BLaER1 (cell line): ENCODE measurements at regions not wholly inside any gene's neighbourhood (a gene's known extent, or its start where the extent isn't known, plus 50 kb on each side); places are given as distances from the start of the nearest gene placed in this dataset.

Experiments used
- H3K27ac ChIP-seq: shearing (Covaris generic); formaldehyde crosslinking; 2 replicates; pipeline ENCODE4 v1.8.1; 2022
- H3K27me3 ChIP-seq: shearing (Covaris generic); formaldehyde crosslinking; 2 replicates; pipeline ENCODE4 v1.8.1; 2022
- H3K36me3 ChIP-seq: shearing (Covaris generic); formaldehyde crosslinking; 2 replicates; pipeline ENCODE4 v1.8.1; 2022
- H3K4me1 ChIP-seq: shearing (Covaris generic); formaldehyde crosslinking; 2 replicates; pipeline ENCODE4 v1.8.1; 2022
- H3K4me2 ChIP-seq: shearing (Covaris generic); formaldehyde crosslinking; 2 replicates; pipeline ENCODE4 v1.8.1; 2022
- H3K4me3 ChIP-seq: shearing (Covaris generic); formaldehyde crosslinking; 2 replicates; pipeline ENCODE4 v1.8.1; 2022
- H3K9ac ChIP-seq: shearing (Covaris generic); formaldehyde crosslinking; 2 replicates; pipeline ENCODE4 v1.8.1; 2022
- H3K9me3 ChIP-seq: shearing (Covaris generic); formaldehyde crosslinking; 2 replicates; pipeline ENCODE4 v1.8.1; 2022
- H4K20me1 ChIP-seq: shearing (Covaris generic); formaldehyde crosslinking; 2 replicates; pipeline ENCODE4 v1.8.1; 2022
- Cebpa-rat ChIP-seq: shearing (Covaris generic); IDR thresholded peaks from 2 replicates; pipeline ENCODE4 v1.8.1; 2022

- Histone ChIP-seq H3K27me3 (no peaks in the 10 kb centered on the region), H3K4me3 (no peak overlapping the region), H3K4me2 (no peak overlapping the region), H3K9me3 (no peaks in the 10 kb centered on the region), H4K20me1 (no peaks in the 10 kb centered on the region), H3K27ac (no peak overlapping the region), H3K4me1 (no peaks in the 10 kb centered on the region), H3K9ac (no peak overlapping the region), H3K36me3 (no peaks in the 10 kb centered on the region)
- TF ChIP-seq Cebpa-rat: no peak
These were observed 489.6 kb downstream of the KLF5 start for GRCh38 chr13:73548449-73548848.

- no peaks in the 10 kb centered on the region for H3K36me3 ChIP-seq
- TF ChIP-seq Cebpa-rat: no peak
- no peak overlapping the region for H3K9ac ChIP-seq
- no peak overlapping the region for H3K4me2 ChIP-seq
- no peaks in the 10 kb centered on the region for H3K27me3 ChIP-seq
- H3K4me3 ChIP-seq: no peak overlapping the region
- H3K27ac ChIP-seq: no peak overlapping the region
- no peaks in the 10 kb centered on the region for H4K20me1 ChIP-seq
- no peaks in the 10 kb centered on the region for H3K9me3 ChIP-seq
- H3K4me1 ChIP-seq: no peaks in the 10 kb centered on the region
These were observed 488.4 kb downstream of the KLF5 start for GRCh38 chr13:73547239-73547638.

- Histone ChIP-seq H3K27ac (no peak overlapping the region), H3K36me3 (no peaks in the 10 kb centered on the region)
- no peak for TF ChIP-seq Cebpa-rat
These were observed 485.4 kb downstream of the KLF5 start for GRCh38 chr13:73544175-73544574.

GRCh38 chr13:73542446-73542845, 483.6 kb downstream of the KLF5 start:
- H3K4me1 ChIP-seq: no peaks in the 10 kb centered on the region
- H3K4me3 ChIP-seq: no peak overlapping the region
- no peak for TF ChIP-seq Cebpa-rat
- no peaks in the 10 kb centered on the region for H3K9me3 ChIP-seq
- H3K27me3 ChIP-seq: no peaks in the 10 kb centered on the region
- H3K27ac ChIP-seq: no peak overlapping the region
- H3K9ac ChIP-seq: no peak overlapping the region
- no peaks in the 10 kb centered on the region for H3K36me3 ChIP-seq
- no peak overlapping the region for H3K4me2 ChIP-seq
- no peaks in the 10 kb centered on the region for H4K20me1 ChIP-seq

More at GRCh38 chr13:73544175-73544574, 485.4 kb downstream of the KLF5 start:
- no peak overlapping the region for H3K4me3 ChIP-seq
- H3K4me1 ChIP-seq: no peaks in the 10 kb centered on the region
- no peaks in the 10 kb centered on the region for H3K9me3 ChIP-seq
- H3K27me3 ChIP-seq: no peaks in the 10 kb centered on the region
- no peak overlapping the region for H3K4me2 ChIP-seq
- no peak overlapping the region for H3K9ac ChIP-seq
- H4K20me1 ChIP-seq: no peaks in the 10 kb centered on the region

- H3K27ac ChIP-seq: no peak overlapping the region
- H3K4me1 ChIP-seq: no peaks in the 10 kb centered on the region
- no peaks in the 10 kb centered on the region for H3K27me3 ChIP-seq
- H3K4me2 ChIP-seq: no peak overlapping the region
- H4K20me1 ChIP-seq: no peaks in the 10 kb centered on the region
- H3K9ac ChIP-seq: no peak overlapping the region
- H3K4me3 ChIP-seq: no peak overlapping the region
- no peaks in the 10 kb centered on the region for H3K36me3 ChIP-seq
- no peak for TF ChIP-seq Cebpa-rat
- H3K9me3 ChIP-seq: no peaks in the 10 kb centered on the region
These were observed 478.1 kb downstream of the KLF5 start for GRCh38 chr13:73536865-73537264.

- Histone ChIP-seq H3K4me3 (no peak overlapping the region), H3K36me3 (no peaks in the 10 kb centered on the region), H3K27me3 (no peaks in the 10 kb centered on the region), H4K20me1 (no peaks in the 10 kb centered on the region), H3K4me2 (no peak overlapping the region), H3K27ac (no peak overlapping the region), H3K4me1 (no peaks in the 10 kb centered on the region), H3K9ac (no peak overlapping the region), H3K9me3 (no peaks in the 10 kb centered on the region)
- no peak for TF ChIP-seq Cebpa-rat
These were observed 476.5 kb downstream of the KLF5 start for GRCh38 chr13:73535341-73535740.

- no peak overlapping the region for H3K4me2 ChIP-seq
- no peaks in the 10 kb centered on the region for H3K4me1 ChIP-seq
- H3K27me3 ChIP-seq: no peaks in the 10 kb centered on the region
- H3K27ac ChIP-seq: no peak overlapping the region
- no peaks in the 10 kb centered on the region for H3K36me3 ChIP-seq
- H3K4me3 ChIP-seq: no peak overlapping the region
- TF ChIP-seq Cebpa-rat: no peak
- H3K9ac ChIP-seq: no peak overlapping the region
- H4K20me1 ChIP-seq: no peaks in the 10 kb centered on the region
- no peaks in the 10 kb centered on the region for H3K9me3 ChIP-seq
These were observed 474.2 kb downstream of the KLF5 start for GRCh38 chr13:73532987-73533510.

- no peaks in the 10 kb centered on the region for H3K9me3 ChIP-seq
- no peak for TF ChIP-seq Cebpa-rat
- no peak overlapping the region for H3K9ac ChIP-seq
- H3K36me3 ChIP-seq: no peaks in the 10 kb centered on the region
- H3K4me2 ChIP-seq: no peak overlapping the region
- H4K20me1 ChIP-seq: no peaks in the 10 kb centered on the region
- H3K27me3 ChIP-seq: no peaks in the 10 kb centered on the region
- H3K27ac ChIP-seq: no peak overlapping the region
- no peak overlapping the region for H3K4me3 ChIP-seq
- no peaks in the 10 kb centered on the region for H3K4me1 ChIP-seq
These were observed 473.8 kb downstream of the KLF5 start for GRCh38 chr13:73532582-73532981.

GRCh38 chr13:73531014-73531413, 472.2 kb downstream of the KLF5 start:
- no peak for TF ChIP-seq Cebpa-rat
- no peaks in the 10 kb centered on the region for H3K4me1 ChIP-seq
- H3K4me2 ChIP-seq: no peak overlapping the region
- H4K20me1 ChIP-seq: no peaks in the 10 kb centered on the region
- no peaks in the 10 kb centered on the region for H3K9me3 ChIP-seq
- no peaks in the 10 kb centered on the region for H3K27me3 ChIP-seq
- H3K36me3 ChIP-seq: no peaks in the 10 kb centered on the region
- no peak overlapping the region for H3K9ac ChIP-seq
- no peak overlapping the region for H3K4me3 ChIP-seq
- no peak overlapping the region for H3K27ac ChIP-seq

GRCh38 chr13:73522937-73523336, 464.1 kb downstream of the KLF5 start:
- Histone ChIP-seq H3K4me2 (no peak overlapping the region), H3K36me3 (no peaks in the 10 kb centered on the region), H3K4me1 (no peaks in the 10 kb centered on the region), H3K9me3 (no peaks in the 10 kb centered on the region), H3K4me3 (no peak overlapping the region), H3K27me3 (no peaks in the 10 kb centered on the region), H4K20me1 (no peaks in the 10 kb centered on the region), H3K27ac (no peak overlapping the region), H3K9ac (no peak overlapping the region)
- TF ChIP-seq Cebpa-rat: no peak

GRCh38 chr13:73521985-73522524, 463.2 kb downstream of the KLF5 start:
- H3K4me3 ChIP-seq: no peak overlapping the region
- no peaks in the 10 kb centered on the region for H3K4me1 ChIP-seq
- H3K27ac ChIP-seq: no peak overlapping the region
- H3K4me2 ChIP-seq: no peak overlapping the region
- H3K9me3 ChIP-seq: no peaks in the 10 kb centered on the region
- no peak for TF ChIP-seq Cebpa-rat
- H3K36me3 ChIP-seq: no peaks in the 10 kb centered on the region
- no peak overlapping the region for H3K9ac ChIP-seq
- H3K27me3 ChIP-seq: no peaks in the 10 kb centered on the region
- H4K20me1 ChIP-seq: no peaks in the 10 kb centered on the region
